Embryonic facial prominence (tissue), 1 donor: ENCODE measurements at regions not wholly inside any gene's neighbourhood (a gene's known extent, or its start where the extent isn't known, plus 50 kb on each side); places are given as distances from the start of the nearest gene placed in this dataset.

Experiments
- DNase-seq: peaks from one replicate; pipeline ENCODE4 v3.0.0-alpha.2; 2016; ENCODE audit errors: extremely low spot score

DNA sequence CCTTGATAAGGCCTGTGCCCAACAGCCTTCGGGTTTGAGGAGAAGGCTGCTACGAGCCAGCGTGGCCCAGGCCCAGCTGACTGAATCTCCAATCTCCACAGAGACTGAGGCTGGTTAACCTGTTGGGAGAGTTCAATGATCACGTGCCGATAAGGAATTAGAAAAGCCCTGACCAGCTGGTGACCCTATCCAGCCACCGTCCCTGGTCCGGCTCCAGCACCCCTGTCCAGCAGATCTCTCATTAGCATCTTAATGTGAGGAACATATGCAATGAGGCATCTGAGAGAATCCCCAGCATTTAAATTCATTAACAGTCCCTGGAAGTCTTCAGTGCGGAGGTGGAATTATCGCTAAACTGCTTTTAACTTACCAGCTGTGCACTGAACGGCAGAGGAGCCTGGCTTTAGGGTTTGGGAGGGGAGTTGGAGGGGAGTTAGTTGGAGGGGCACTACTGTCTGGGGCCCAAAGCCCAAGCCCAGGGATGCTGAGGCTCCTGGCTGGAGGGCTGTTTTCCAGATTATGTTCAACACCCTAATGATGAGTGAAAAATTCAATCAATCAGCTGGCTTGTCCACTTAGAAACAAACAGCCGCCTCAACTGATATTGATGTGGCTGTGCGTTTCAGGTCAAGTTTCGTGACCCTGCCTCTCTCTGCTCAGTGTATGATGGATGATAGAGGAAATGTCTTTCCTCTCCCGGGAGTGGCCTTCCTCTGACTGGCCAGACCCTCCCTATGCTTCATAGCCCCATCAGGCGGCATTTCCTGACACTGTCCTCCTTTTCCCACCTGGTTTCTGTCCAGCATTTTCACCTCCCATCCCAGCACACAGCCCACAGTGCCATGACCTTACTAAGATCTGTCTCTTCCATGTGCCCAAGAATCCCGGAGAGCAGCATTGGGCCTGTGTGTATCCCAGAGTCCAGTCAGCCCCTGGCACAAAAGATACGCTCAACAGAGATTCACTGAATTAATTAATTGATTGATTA lies 184.5 kb downstream of the CCT6B start:
- DNase-seq = no peak

DNA sequence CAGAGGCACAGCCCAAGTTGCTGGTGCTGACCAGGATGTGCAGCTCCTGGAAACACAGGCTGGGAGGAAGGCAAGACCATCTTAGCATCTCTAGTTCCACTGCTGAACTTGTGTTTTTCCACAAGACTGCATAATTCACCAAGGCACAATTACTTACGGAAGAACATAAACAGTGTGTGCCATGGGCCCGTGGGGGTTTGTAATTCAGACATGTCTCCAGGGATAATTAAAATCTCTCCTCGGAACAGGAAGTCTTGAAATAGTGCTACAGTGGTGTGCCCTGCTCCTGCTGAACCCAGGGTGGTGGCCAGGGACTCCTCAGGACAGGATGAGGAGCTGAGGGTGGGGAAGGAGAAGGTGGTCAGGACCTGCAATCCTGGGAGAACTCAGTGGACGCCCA lies 188.2 kb downstream of the CCT6B start:
- DNase-seq = no peak

DNA sequence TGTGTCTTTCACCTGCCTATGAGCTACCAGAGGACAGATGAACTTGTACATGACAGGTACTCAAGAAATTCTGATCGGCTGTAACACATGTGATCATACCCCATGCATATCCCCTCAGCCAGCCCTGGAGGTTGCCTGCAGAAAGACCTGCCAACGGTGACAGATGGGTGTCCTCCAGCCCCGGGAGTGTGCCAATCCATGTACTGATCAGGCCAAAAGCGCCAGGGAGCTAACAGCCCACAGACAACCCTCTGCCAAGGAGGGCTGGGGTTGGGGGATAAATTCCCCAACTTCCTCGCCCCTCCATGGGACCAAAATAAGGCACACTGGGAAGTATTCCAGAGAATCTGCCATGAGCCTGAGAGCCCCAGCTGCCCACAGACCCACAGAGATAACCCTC lies 189.4 kb downstream of the CCT6B start:
- no peak for DNase-seq

DNA sequence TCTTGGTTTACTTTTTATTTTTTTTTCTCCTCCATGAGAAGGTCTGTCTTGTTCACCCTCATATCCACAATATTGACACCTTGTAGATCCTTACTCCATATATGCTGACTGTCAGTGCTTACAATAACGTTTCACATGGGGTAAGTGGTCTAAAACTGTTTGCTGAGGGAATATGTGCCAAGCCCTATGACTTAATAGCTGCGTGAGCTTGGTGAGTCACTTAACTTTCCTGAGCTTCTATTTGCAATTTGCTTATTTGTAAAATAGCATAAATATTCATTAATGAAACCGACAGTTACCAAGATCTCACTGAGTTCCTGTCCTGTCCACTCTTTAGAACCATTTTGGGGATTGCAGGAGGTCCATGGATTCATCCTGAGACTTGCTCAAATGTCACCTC lies 190.7 kb downstream of the CCT6B start:
- DNase-seq = no peak

DNA sequence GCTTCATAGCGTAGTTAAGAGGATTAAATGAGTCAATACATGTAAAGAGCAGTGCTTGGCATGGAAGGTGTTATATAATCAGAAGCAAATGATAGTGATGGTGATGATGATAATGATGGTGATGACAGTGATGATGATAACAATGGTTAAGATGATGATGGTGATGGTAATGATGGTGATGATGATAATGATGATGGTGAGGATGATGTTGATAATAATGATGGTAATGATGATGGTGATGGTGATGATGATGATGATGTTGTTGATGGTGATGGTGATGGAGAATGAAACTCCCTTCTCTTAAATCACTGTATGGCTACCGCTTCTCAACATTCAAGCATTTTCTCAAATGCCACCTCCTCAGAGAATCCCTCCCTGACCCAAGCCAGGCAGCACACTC lies 190.5 kb downstream of the TMEM132E start:
- DNase-seq = no peak

DNA sequence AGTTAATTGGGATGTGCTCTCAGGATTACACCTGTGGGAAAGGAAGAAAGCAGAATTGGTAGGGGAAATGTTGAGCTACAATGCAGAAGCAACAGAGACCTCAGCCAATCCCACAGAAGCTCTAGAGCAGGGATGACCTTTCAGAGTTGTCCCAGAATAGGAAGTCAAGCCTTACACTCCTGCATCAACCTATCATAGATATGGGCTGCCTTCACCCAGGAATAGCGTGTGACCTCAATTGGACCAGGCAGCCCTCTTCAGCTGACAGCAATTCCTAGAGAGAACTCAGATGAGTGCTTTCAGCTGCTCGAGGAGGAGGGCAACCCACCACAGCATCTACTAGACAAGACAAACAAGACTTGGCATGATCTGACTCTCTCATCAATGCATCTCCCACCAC lies 189.7 kb downstream of the TMEM132E start:
- no peak for DNase-seq

DNA sequence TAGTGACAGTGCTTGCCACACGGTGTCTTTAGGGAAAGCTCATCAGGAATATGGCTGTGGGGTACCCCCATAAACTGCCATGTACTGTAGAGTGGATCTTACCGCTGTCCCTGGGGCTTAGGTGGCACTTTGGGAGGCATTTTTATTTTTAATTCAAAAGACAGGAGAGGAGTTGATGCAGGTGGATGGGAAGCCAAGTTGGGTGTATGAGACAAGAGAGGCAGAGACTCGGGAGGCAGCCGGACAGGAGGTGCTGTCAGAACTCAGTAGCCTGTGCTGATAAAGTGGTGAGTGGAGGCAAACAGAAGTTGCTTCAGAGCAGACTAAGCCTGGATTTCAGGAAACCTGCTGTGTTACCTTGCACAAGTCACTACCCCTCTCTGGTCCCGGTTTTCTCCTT lies 185.9 kb downstream of the TMEM132E start:
- DNase-seq = no peak

DNA sequence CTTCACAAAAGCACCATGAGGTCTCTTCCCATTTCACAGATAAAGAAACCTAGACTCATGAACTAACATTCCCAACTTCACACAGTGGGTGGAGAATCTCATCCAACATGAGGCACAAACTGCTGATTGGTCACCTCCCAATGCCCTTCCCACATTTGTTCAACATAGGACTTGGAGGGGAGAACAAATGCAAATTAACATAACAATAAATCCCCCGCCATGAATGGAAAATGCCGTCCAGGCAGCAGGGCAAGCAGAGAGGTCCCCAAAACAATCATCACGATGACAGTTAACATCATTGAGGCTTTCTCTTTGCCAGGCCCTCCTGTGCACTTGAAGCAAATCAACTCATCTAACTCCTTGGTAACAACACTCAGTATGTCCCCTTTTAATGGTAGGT lies 185.3 kb downstream of the TMEM132E start:
- no peak for DNase-seq

DNA sequence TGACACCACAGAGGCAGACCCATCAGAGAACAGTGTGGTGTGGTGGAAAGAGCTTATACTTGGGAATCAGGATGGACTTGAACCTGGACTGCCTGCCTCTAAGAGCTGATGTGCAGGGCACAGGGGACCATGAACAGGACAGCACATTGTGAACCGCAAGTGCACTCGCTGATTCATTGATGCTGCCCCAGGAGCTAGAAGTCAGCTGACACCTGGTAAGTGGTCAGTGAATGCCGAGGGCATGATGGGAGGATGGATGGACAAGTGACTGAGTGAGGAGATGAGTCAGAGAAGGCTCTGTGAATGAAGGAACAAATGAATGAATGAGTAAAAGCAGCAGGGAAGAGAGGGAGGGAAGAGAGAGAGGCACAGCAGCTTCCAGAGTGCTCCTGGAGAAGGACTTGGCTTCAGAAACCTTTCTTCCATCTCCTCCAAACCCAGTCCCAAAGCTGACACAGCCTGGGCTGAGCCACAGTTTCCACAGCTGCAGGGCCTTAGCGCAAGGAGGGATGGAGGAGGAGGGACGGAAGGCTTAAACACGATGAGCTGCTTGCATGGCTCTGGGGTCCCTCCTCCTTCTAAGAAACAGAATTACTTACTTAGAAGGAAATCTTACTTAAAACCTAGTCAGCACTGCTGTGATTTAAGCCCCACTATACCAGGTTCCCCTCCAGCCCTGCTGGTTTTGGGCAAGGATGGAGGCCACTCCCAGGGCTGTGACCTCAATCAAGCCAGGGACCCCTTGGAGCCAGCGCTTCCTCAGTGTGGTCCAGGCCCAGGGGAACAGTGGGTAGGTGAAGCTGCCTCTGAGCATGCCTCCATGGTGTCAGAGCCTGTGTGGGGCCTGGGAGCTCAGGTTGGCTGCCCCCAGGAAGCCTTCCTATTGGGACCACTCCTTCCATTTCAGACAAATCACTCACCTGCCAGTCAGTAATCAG lies 184.6 kb downstream of the TMEM132E start:
- DNase-seq = no peak

DNA sequence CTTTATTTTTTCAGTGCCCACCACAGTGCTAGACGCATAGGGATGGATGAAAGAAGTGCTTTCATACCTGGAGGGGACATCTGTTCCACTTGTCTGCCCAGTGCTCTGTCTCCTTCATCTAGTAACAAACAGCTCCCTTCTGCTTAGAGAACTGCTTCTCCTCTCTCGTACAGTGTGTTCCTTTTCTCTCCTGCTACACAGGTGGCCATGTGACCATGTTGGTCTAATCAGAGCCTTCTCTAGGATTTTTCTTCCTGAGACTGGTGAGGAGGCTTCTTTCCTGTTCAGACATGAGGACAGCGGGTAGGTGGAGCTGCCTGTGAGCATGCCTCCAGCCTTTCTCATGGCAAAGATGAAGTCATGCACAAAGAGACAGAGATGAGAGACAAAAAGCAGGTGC lies 182.7 kb downstream of the TMEM132E start:
- no peak for DNase-seq

DNA sequence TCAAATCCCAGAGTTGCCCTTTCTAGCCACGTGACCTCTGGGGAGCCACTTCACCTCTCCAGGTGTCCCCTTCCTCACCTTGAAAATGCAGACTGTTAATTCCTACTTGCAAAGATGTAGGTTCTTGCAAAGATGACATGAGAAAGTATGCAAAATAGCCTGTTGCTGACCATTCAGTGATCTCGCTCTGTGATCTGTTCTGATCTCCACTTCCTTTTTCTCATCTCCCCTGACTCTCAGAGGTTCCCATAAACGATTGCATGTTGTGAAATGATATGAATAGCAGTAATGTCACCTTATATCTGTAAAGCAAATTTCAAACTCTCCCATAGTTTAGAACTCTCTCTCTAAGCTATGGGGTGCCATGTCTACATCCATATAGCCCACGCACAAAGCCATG lies 182.3 kb downstream of the TMEM132E start:
- no peak for DNase-seq

DNA sequence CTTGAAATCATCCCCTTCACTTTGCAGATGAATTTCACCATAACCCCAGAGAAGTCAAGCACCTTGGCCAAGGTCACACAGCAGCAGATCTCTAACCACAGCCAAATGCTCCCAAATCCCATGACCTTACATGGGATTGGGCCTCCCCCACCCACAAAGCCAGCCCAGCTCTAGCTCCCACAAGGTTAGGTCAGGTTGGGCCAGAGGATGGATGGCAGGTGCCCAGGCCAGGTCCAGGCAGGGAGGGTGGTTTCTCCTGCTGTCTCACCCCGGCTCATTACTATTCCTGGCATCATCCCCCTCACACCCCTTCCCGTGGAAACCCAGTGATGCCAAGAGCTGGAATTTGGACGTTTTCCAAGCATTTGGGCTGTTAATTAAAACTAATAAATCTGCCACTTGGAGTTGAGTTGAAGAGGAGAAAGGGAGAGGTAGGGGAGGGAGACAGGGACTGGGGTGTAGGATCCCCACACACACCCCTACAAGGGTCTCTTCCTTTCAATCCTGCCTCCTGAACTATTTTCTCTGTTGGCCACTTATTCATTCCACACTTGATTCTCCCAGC lies 181.6 kb downstream of the TMEM132E start:
- DNase-seq = no peak

DNA sequence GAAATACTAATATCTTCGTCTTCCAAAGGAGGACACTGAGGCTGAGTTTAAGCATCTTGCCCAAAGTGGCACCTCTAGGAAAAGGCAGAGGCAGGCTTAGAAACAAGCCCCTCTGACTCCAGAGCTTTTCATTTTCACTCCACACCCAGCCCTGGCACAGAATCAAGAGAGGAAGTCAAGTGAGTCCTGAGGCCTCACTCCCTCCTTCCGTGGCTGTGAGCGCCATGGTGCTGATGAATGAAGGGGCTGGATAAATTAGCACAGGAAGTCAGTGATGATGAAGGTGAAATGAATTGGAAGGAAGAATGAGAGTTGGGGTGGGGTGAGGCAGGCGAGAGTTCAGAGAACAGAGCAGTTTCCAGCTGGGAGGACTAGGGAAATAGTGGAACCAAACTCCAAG lies 179.3 kb downstream of the TMEM132E start:
- no peak for DNase-seq

DNA sequence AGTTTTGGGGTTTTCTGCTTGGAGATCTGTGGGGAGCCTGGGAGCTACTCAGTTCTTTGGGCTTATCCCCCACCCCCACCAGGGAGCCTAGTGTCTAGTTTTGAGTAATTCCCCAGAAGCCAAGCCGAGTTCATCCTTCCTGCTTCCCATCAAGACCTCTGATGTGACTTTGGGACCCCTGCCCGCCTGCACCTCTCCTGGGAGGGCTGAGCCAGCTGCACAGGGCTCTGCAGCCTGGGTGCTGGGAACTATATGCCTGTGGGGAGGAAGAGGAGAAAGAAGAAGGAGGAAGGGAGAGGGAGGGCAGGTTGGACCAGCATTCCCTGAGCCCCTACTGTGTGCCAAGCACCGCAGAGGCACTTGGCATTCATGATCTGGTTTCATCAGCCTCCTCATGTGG lies 178.9 kb downstream of the TMEM132E start:
- no peak for DNase-seq

DNA sequence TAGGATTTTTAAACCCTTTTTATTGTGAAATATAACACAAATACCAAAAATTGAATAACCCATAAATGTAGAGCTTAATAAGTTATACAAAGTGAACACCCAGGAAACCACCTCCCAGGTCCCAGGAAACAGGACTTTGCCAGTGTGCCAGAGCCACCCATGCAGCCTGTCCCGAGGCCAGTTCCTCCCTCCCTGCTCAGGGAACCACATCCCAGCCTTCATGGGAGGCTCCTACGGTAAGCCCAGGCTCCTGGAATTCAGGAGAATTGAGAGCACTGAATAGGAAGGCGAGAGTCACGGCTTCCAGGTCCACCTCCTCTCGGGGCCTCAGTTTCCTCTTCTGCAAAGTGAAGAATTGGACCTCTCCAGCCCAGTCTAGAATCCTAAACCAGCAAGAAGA lies 178.2 kb downstream of the TMEM132E start:
- DNase-seq = no peak

DNA sequence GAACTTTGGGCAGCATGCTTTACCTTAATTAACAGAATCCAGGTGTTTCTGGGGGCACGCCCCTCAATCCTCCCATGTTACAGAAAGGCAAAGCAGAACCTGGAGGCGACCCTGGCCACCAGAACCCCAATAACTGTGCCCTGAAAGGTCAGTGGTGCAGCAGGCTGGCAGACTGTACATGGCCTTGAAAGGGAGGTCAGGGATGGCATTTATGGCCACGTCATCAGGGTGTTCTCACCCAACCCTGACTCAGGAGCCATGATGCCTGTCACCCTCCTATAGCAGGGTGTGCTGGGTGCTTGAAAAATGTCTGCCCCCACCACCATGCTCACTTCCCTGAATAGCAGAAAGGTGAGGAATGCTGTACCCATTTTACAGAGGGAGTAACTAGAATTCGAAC lies 177.7 kb downstream of the TMEM132E start:
- no peak for DNase-seq

DNA sequence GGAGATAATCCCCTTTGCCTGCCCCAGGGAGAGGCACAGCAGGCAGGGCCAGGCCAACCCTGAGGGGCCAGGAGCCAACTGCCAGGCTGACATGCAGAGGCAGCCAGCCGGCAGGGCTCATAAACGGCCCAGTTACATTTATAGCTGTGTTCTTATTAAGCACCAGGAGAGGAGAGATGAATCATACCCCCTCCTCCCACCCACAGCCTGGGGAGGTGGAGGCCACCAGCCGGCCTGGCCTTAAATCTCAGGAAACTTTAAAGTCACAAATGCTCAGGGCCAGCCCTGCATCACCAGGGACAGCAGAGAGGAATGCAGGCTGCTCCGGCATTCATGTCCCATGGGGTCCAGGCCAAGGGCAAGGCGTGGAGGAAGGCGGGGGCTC lies 177.2 kb downstream of the TMEM132E start:
- DNase-seq = no peak

DNA sequence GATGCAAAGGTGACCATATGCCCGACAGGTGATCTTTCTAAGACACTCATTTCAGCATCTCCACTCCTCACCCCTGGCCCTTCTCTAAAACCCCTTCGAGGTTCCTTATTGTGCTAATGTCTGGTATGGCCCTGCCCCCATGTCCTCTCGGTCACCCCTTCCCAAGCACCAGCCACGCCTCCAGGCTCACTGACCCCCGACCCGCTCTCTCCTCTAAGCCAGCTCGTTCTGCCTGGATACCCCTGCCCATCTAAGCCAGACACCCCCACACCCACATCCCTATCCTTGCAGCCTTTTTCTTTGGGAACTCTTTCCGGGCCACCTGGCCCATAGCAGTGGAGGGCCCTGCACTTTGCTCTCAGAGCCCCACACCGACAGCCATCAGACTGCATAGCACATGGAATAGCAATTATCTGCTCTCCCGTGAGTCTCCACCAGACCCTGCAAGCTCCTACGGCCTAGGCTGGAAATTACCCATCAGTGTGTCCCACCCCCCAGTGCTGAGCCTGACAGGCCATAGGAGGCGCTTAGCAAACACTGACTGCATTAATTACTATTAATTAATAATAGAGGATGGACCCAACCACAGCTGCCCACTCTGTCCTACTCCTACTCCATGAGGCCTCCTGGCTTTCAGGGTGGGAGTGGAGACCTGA lies 176.7 kb downstream of the TMEM132E start:
- DNase-seq = no peak

DNA sequence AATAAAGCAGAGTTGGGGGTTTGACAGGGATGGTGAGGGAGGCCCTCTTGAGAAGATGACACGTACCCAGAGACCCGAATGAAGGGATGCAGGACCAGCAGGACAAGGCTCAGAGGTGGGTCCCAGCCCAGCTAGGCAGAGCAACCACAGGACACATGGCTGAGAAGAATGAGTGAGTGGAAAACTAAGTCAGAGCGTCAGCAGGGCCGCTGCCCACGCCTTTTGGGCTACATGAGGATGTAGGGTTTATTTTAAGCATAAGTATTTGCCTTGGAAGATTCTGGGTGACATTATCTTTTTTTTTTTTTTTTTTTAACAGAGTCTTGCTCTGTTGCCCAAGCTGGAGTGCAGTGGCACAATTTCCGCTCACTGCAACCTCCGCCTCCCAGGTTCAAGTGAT lies 176.0 kb downstream of the TMEM132E start:
- no peak for DNase-seq

DNA sequence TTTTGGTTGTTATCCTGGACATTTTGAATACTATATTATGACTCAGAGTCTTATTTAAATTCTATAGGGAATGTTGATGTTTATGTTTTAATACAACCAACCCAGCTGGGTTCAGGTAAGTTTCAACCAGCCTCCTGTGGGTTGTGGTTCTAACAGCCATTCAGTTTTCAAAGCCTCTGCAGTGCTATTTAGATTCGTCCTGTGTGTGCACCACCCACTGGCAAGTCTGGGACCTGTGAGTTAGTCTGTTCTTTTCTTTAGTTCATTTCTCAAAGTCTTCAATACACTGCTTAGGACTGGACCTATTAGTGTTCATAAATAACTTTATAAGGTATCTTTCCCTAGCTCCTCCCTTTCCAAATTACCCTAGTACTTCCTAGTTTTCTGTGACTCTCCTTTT lies 170.6 kb downstream of the TMEM132E start:
- DNase-seq = no peak

DNA sequence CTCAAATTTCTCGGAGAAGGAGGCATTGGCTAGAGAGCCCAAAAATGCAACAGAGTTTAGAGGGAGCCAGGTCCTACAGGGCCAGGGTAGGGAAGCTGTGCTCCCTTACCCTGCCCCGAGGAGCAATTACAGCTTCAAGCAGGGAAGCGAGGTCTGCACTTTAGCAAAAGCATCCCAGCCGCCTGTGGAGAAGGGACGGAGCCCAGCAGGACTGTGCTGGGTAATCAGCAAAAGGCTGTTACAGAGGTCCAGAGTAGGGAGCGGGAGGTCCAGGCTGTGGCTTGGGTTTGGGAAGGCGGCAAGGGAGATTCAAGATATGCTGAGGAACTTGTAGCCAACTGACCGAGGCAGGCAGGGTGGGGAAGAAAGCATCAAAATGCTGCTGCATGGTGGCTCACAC lies 162.6 kb downstream of the TMEM132E start:
- DNase-seq = no peak
